NCI-H1417 (cell line): ENCODE measurements at regions not wholly inside any gene's neighbourhood (a gene's known extent, or its start where the extent isn't known, plus 50 kb on each side); places are given as distances from the start of the nearest gene placed in this dataset.
A peak's percentile ranks its signal among the peaks of the same experiment; 100 is the strongest.

ENCODE experiments used
- DNase-seq, 3 experiments: peaks; one replicate each; lab custom pipeline; 2025; lab: John Stamatoyannopoulos, UW

DNA sequence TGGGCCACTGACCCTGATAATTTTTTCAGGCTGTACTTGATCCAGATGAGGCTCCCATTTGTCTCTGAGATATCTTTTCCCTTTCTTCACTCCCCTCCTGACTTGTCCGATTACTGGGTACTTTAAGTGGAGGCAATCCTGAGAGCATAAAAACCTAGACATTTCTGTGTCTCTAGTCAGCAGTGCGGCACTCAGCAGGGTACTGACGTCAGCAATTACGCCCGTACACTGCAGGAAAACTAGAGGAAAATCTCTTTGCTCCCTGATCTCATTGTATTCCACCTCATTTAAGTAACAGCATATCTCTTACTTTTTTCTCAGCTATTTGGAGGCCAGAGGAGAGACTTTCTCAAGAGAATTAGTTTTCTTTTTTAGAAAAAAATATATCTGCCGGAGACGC is 315.5 kb upstream of the OR4E1 start:
- DNase-seq, result no peak

DNA sequence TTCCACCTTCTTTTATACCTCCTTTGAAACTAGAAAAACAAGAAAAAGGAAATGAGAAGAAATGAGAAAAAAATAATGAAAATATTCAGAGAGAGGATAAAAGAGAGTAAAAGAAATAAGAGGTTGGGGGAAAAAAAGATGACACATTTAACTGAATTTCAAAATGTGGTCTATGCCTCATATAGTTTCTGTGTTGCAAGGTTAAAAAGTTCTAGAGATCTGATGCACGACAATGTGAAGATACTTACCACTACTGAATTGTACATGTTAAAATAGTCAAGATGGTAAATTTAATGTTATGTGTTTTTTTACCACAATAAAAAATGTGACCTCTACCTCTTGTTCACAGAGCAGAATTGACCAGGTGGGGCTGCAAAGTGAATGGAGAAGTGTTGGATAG is 314.8 kb upstream of the OR4E1 start:
- DNase-seq, result no peak

DNA sequence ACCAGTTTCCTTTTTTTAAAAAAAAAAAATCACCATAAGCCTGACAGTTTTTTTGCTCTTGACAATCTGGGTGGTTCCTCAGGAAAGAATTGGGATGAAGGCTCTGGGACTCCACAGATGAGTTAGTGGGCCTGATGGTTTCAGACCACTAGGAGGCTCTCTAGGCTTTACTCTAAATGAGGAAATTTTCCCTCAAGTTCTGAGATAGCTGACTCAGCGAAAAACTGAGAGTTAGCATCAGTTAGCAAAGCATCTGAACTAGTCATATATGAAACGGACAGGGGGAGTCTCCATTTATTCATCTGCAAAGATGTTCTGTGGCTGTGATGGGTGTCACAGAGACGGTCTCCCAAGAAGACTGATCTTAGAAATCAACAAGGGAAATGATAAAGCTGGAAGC is 314.3 kb upstream of the OR4E1 start:
- DNase-seq, result no peak

DNA sequence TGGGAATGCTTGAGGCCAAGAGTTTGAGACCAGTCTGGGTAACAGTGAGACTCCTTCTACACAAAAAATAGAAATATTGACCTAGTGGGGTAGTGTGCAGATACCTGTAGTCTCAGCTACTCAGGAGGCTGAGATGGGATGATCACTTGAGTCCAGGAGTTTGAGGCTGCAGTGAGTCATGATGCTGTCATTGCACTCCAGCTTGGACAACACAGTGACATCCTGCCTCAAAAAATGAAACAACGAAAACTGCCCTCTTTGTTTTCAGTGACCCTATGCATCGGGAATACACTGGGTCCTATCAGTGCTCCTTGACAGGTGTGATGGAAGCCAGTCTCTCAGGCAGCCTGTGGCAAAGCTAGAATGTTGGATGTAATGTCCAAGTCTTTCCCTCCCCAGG is 311.5 kb upstream of the OR4E1 start:
- no peak for DNase-seq

DNA sequence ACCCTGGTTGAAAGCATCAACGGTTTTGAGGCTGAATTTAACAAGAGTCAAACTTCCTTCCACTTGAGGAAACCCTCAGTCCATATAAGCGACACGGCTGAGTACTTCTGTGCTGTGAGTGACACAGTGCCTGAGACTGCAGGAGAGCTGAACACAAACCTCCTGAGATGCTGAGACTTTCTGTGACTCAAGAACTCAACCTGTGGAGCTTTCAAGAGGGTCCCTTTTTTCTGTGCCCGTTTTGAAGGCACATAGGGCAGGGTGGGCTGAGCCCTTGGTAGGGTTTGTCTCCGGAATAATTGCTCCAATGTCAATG is 305.3 kb upstream of the OR4E1 start:
- DNase-seq, result no peak

DNA sequence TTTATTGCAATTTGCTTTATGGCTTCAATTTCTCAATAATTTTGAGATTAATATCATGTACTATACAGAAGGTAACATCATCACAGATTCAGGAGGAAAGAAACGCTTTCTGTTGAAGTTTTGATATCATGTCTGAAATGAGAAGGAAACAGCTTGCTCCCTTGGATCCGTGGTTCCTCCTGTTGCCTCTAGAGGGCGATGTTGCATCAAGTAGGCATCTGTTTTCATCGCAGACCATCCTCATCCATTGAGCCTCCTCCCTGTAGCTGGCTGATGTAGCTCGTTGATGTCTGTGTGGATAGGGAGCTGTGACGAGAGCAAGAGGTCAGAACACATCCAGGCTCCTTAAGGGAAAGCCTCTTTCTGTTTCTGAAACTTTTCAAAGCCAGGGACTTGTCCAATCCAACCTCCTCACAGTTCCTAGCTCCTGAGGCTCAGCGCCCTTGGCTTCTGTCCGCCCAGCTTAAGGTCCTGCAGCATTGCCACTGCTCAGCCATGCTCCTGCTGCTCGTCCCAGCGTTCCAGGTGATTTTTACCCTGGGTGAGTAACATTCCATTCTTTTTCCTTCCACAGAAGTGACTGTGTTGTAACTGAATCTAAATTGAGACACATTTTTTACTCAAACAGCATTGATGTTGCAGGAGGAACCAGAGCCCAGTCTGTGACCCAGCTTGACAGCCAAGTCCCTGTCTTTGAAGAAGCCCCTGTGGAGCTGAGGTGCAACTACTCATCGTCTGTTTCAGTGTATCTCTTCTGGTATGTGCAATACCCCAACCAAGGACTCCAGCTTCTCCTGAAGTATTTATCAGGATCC is 304.8 kb upstream of the OR4E1 start:
- DNase-seq, result peak; percentile 18 to 46 (median 36)

DNA sequence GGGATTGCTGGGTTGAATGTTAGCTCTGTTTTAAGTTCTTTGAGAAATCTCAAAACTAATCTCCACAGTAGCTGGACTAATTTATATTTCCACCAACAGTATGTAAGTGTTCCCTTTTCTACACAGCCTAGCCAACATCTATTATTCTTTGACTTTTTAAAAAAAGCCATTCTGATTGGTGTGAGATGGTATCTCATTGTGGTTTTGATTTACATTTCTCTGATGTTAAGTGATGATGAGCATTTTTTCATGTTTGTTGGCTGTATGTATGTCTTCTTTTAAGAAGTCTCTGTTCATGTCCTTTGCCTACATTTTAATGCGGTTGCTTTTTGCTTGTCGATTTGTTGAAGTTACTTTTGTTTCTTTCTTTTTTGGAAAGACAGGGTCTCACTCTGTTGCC is 301.1 kb upstream of the OR4E1 start:
- no peak for DNase-seq

DNA sequence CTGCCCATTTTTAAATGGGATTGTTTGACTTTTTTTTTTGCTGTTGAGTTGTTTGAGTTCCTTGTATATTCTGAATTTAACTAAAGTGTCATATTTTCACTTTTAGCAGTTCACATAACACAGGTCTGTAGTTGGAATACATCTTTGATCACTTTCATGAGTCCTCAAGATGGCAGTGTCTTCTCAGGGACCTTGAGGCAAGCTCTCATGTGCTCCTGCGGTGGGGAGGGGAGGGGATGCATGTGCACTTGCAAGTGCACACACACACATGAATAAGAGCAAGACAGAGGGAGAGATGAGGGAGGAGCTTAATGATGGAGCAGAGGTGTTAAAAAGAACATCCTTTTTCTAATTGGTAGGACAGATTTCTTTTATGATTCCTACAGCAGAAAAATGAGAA is 291.4 kb upstream of the OR4E1 start:
- no peak for DNase-seq

DNA sequence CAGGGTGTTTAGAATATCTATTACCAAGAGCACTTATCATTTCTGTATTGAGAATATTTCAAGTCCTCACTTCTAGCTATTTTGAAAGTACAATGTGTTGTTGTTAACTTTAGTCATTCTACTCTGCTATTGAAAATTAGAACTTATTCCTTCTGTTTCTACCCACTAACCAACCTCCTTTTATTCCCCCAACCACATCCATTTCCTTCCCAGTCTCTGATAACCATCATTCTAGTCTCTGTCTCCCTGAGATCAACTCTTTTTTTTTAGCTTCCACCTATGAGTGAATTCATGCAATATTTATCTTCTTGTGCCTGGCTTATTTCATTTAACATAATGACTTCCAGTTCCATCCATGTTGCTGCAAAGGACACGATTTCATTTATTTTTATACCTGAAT is 290.6 kb upstream of the OR4E1 start:
- no peak for DNase-seq

DNA sequence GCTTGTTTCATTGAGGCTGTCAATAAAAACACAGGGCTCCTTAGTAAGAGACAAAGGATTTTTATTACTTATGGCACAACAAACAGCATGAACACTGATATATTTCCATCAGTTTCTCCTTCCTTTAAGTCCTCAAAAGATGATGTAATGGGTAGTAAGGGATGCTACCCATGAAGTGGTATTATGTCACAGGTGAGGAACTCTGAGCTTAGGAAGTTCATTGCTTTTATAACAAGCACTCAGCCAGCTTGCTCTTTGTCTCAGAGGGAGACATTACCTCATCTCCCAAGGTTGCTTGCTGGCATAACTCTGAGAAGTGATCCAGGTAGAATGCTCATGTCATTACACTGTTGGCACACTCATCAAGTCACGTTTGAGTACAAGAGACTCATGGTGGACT is 287.0 kb upstream of the OR4E1 start:
- no peak for DNase-seq

DNA sequence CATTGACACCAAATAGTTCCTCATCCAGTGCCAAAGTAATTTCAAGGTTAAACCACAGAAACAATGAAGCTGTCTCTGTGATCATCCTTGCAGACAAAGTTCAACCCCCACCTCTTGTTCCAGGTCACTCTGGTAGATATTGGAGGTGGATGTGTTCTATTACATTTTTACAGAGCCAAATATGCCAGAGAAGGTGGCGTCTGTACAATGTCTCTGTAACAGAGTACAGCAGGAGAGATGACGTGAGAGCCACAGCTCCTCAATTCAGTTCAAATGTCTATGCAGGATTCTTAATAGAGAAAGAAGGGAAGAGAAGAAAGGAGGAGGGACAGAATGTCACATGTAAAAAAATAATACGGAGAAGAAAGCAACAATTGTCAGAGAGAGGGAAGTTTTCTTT is 268.3 kb upstream of the OR4E1 start:
- no peak for DNase-seq

DNA sequence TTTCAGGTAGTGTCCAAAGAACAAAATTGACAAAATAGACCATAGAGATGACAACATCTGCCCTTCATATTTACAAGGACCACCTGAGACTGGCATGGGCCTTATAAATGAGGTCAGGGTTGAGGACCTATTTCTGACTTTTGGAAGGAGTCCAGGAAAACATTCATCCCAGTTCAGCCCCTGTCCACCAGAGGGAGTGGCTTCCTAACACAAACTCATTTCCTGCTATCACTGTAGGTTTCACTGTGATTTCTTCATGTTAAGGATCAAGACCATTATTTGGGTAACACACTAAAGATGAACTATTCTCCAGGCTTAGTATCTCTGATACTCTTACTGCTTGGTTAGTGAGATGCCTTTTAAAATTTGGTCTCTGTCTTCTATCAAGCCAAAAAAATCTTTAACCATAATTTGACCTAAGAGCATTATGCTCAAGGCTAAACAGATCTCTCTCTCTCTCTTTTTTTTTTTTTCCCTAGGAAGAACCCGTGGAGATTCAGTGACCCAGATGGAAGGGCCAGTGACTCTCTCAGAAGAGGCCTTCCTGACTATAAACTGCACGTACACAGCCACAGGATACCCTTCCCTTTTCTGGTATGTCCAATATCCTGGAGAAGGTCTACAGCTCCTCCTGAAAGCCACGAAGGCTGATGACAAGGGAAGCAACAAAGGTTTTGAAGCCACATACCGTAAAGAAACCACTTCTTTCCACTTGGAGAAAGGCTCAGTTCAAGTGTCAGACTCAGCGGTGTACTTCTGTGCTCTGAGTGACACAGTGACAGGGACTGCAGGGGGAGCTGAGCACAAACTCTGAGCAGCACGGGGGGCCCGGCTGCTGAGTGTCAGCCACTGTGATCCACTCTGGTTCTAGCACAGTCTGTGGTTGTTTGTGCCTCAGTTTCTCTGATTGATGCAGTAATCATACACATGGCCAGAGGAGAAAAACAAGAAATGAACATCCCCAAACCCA is 267.6 kb upstream of the OR4E1 start:
- DNase-seq, result peak in 1 of 3 experiments; percentile 15

DNA sequence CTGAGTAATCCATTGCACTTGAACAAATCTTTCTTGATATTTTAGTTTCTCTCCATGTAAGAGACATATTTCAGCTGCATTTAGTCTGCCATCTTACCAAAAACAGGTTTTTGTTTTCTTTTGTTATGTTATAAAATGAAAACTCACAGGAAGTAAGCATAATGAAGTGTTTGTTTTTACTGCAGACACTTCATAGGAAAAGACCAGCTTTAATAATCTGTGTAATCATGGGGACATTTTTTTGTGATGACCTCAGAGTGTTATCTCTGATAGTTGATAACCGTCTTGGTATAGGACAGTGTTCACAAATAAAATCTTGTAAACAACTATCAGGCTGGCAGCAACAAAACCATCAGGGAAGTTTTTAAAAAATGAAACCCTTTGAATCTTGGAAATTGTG is 266.2 kb upstream of the OR4E1 start:
- no peak for DNase-seq

DNA sequence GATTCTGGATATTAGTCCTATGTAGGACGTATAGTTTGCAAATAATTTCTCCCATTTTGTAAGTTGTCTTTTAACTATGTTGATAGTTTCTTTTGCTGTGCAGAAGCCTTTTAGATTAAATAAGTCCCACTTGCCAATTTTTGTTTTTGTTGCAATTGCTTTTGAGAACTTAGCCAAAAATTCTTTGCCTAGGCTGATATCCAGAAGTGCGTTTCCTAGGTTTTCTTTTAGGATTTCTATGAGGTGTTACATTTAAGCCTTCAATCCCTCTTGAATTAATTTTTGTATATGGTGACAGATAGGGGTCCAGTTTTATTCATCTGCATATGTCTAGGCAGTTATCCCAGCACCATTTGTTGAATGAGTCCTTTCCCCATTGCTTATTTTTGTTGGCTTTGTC is 264.4 kb upstream of the OR4E1 start:
- no peak for DNase-seq

DNA sequence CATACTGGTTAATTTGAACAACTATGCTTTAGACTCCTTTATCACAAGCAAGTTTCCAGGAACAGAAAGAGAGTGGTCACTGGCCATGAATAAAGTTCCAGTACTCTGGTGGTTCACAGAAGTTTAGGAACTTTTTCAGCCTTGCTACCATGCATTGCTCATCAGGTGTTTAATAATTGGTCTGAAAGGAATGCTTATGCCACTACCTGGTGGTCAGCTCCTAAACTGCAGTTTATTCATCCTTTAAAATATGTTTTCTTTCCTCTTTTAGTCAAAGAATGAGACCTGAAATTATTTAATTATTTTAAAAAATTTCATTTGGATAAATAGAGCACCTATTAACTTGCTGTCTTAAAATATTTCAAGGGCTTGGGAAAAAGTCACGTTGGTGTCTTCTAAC is 260.1 kb upstream of the OR4E1 start:
- no peak for DNase-seq

DNA sequence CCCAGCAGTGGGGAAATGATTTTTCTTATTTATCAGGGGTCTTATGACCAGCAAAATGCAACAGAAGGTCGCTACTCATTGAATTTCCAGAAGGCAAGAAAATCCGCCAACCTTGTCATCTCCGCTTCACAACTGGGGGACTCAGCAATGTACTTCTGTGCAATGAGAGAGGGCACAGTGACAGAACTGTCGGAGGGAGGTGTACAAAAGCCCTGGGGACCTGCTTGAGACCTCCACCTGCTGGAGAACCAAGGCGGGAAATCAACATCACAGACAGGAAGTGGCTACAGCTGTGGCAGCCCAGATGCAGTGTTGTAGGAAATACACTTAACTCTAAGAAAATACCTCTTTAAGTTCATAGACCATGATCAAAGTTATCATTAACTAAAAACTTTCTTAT is 250.9 kb upstream of the OR4E1 start:
- DNase-seq, result no peak

DNA sequence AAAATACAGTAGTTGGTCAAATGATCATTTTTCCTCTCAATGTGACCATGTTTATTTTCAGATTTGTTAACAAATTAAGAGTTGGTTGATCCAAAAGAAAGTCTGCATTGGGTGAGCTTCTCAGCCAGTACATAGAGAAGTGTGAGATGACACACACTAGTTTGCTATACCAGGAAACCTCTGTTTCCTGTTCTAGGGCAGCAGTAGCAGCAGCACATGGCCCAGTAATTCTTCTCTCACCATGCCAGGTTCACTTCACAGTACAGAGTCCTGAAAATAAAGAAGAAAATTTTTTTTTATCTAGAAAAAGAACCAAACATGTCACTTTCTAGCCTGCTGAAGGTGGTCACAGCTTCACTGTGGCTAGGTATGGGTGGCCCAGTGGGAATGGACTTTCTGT is 250.2 kb upstream of the OR4E1 start:
- no peak for DNase-seq

DNA sequence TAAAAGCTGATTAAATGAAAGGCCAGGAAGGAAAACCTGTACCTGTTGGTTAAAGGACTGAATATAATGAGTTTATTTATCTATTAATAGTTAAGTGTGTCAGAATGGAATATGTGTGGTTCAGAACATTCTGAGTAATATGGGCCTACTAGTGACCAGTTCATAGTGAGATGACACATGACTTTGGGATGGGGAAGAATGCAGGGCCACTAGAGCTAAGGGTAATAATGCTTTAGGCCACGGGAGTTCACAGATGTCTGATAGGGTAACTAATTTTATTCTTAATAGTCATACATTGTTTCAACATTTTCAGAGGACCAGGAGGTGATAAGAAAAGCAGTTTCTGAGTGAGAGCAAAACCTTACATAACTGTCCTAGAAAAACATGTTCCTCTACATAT is 247.8 kb upstream of the OR4E1 start:
- no peak for DNase-seq

DNA sequence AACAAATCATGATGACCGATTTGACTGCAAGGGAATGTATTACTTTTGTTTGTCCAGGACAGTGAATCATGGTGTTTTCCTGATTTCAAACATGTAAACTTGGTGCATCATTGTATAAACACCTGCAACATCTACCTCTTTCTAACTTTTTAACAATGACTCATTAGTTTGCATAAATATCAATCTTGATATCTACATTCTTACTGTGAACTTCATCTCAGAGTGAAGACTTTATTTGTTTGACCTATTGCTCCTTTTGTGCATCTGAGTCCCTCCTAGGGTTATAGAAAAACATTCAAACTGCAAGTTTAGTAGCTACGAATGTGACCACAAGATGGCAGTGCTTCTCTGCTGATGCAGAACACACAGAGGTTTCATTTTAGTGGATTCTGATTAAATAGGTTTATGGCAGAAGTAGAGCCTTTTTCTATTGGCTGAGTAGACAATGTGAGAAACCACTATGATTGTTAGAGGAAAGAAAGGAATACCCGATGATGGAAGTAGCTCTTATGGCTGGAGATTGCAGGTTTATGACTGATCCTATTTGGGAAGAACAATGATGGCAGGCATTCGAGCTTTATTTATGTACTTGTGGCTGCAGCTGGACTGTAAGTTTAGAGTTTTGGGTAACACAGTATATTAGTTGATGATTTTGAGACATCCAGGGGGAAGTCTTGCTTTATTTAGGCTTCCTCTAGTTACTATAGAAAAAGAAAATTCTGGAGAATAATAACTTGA is 244.2 kb upstream of the OR4E1 start:
- peak; percentile 8 to 53 (median 10) for DNase-seq

DNA sequence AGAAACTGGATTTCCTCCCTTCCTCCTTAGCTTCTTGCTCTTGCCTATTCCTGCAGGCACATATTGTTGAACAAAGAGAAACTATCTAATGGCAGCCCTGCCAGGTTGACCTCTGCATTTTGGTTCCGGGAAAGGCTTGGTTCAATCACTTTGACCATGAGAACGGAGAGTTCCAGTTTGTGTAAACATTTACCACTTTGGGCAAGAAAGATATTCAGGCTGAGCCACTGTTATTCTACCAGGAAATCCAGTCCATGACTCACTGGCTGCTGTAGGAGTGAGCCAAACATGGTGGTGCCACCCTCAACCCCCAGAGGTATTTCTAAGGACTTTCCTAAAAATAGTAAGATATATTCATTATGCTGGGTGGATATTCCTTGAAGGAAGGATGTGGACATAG is 242.2 kb upstream of the OR4E1 start:
- no peak for DNase-seq

DNA sequence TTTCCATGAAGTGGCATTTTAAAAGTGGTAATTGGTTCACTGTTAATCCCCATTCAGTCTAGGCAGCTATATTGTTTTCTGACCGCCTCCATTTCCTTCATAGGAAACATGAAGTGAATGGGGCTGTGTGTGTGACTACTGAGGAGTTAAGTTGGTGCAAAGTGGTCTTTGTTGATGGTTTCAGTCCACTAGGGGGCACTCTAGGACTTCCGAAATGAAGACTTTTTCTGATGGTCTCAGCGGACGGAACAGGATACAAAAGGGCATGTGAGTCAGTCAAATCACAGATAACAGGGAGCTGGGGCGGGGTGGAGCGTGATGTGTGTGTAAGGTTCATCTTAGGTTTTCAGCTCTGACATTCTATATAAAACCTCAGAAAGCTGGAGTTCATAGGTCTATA is 240.1 kb upstream of the OR4E1 start:
- peak; percentile 11 to 53 (median 47) for DNase-seq

DNA sequence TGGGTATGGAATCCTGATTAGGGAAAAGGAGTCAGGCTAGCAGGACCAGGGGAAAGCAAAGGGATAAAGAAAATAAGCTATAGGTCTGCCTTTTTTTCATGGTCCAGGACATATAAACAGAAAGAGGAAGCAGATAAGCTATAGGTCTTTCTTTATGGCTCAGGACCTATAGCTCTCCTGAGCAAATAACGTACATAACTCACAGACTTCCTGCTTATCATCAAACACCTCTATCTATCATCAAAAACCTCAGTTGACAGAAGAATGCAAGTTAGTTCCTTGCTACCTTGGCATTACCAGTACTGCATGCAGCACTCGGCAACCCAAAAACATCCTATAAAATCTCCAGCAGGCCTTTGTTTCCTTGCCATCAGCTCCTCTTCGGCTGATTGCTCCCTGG is 238.7 kb upstream of the OR4E1 start:
- DNase-seq, result no peak

DNA sequence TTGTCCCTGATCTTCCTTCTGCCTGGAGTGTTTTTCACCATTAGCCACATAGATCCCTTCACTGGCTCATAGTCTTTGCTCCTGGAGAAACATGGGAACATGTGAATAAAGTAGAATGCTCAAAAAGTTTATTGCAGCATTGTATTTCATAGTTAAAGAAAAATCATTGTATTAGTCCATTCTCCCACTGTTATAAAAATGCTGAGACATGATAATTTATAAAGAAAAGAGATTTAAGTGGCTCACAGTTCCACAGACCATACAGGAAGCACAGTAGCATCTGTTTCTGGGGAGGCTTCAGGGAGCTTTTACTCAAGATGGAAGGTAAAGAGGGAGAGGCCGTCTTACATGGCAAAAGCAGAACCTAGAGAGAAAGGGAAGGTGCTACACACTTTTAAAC is 238.3 kb upstream of the OR4E1 start:
- DNase-seq, result no peak
